Fibroblast of skin of left biceps (primary cell): ENCODE measurements at regions not wholly inside any gene's neighbourhood (a gene's known extent, or its start where the extent isn't known, plus 50 kb on each side); places are given as distances from the start of the nearest gene placed in this dataset.

Experiments
- DNase-seq, 2 experiments: peaks; one replicate each; pipeline ENCODE4 v3.0.0-alpha.2; 2013; ENCODE audit warnings: low read depth in 2 of 2

DNA sequence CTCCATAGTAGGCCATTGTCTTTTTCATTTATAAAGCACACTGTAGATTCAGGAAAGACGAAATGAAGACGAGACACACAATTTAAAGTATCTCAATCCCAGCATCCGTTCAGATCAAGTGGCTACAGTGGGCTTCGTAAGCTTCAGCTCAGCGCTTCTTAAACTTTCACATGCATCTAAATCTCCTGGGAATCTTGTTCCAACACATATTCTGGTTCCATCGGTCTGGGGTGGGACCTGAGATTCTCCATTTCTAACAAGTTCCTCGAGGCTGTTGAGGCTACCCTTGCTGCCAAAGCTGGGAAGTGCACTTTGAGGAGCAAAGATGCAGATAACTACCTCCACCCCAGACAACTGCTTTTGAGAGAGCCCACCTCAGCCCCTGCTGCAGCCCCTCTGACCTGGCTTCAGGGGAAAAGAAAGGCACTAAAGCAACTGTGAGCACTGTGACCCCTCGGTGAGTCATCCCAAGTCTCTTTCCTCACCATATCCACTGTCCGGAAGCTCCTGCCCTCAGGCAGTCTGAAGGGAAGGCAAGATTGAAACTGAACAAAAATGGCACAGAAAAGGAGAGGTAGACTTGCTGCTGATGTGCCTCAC is 201.1 kb upstream of the FBXO11 start:
- no peak for DNase-seq

DNA sequence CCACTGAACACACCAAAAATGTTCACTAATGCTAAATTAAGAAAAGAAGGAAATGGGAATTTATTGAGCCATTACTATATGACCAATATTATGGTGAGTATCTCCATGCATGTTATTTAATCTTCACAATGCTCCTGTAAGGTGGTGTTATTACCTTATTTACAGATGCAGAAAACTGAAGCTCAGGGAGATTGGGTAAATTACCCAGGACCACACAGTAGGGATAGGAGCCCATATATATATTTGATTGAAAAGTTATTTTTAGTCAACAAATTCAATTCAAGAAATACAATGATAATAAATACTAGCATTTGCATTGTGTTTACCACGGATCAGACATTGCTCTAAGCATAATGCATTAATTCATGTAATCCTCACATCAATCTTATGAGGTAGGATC is 202.2 kb upstream of the FBXO11 start:
- no peak for DNase-seq

GRCh38 chr2:48109491-48110204 is 203.3 kb upstream of the FBXO11 start:
- no peak for DNase-seq

- no peak for DNase-seq
These were observed 204.0 kb upstream of the FOXN2 start for GRCh38 chr2:48110492-48110891.

GRCh38 chr2:48112911-48113680 is 201.4 kb upstream of the FOXN2 start:
- no peak for DNase-seq

GRCh38 chr2:48113767-48114166 is 200.7 kb upstream of the FOXN2 start:
- no peak for DNase-seq

GRCh38 chr2:48114256-48114655 is 200.2 kb upstream of the FOXN2 start:
- DNase-seq: no peak

GRCh38 chr2:48116497-48116896 is 198.0 kb upstream of the FOXN2 start:
- no peak for DNase-seq

- no peak for DNase-seq
These were observed 195.6 kb upstream of the FOXN2 start for GRCh38 chr2:48118895-48119294.

- DNase-seq: no peak
These were observed 194.4 kb upstream of the FOXN2 start for GRCh38 chr2:48120112-48120511.

- DNase-seq: no peak
These were observed 193.7 kb upstream of the FOXN2 start for GRCh38 chr2:48120759-48121242.

DNA sequence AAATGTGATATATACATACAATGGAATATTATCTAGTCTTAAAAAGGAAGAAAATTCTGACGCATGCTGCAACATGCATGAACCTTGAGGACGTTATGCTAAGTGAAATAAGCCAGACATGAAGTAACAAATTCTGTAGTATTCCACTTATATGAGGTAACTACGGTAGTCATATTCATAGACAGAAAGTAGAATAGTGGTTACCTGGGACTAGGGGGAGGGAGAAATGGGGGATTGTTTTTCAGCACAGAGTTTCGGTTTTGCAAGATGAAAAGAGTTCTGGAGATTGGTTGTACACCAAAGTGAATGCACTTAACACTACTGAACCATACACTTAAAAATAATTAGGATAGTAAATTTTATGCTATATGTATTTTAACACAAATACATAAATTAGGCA is 192.3 kb upstream of the FOXN2 start:
- DNase-seq: no peak

DNA sequence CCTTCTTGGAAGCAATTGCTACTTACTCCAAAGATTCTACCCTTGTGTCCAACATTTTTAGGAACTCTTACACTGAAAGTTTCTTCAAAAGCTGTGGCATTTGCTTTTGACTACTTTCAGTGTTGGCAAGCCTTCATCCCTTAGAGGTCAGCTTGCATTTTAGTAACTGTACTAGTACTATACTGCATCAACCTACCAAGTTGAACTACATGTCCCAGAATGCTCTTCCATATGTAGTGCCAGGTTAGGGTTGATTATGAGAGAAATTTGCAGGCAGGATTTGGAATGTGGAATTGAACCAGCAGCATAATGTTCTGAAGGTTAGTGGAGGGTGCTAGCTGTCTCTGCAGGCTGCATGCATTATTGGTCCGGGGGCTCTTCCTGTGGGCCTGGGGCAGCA is 189.9 kb upstream of the FOXN2 start:
- no peak for DNase-seq

- DNase-seq: peak in 1 of 2 experiments; percentile 49
These were observed 188.3 kb upstream of the FOXN2 start for GRCh38 chr2:48126162-48126561.

DNA sequence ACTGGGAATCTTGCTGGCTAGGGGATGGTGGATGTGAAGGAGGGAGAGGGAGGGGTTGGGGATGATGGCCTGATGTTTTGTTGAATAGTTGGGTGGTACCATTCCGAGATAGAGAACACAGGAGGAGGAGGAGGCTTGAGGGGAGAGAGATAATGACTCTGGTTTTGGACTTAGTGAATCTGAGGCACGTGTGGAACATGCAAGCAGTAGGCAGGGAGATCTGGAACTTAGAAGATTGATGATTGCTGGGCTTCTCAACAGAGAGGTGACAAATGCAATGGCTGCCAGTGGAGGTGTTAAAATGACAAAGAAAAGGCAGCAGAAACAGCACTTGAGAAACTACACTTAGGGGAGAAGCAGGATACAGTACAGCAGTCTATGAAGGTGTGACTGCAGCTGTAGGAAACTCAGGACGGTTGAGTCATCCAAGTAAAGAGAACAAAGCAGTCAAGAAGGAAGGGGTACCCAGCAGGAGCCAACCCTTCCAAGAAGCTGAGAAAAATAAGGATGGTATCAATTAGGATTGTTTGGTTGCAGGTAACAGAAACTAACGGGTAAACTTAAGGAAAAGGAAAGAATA is 186.8 kb upstream of the FOXN2 start:
- no peak for DNase-seq

- DNase-seq: no peak
These were observed 185.1 kb upstream of the FOXN2 start for GRCh38 chr2:48129293-48129950.

DNA sequence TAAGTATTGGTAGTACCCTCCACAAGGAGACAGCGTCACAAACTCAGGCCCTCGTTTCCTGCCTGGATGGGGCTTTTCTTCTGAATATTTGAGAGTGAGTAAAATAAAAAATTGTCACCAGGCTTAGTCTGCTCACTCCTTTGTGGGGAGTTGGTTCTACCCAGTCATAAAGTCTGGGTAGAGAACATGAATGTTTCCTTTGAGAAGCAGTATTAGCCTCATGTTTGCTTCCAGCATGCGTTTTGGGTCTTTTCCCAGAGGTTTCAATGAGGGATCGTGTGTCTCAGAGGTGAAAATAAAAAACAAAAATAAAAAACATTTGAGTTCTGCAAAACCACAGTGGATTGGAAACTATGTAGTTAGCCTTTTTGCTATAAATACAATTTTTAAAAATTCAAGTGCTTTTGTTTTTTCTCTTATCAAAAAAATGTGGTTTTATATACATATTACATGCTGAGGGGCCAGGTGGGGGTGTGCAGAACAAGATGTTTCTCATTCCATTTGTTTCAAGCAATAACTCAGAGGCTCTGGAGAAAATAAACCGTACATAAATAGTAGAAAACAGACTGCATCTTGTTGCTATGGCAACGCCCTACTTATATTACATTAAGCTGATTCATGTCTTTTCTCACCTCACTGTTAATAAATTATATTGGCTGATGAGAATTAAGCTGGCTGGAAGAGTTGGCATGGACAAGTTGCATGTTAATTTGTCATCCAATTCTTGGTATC is 182.8 kb upstream of the FOXN2 start:
- peak in 1 of 2 experiments; percentile 64 for DNase-seq

- DNase-seq: no peak
These were observed 182.2 kb upstream of the FOXN2 start for GRCh38 chr2:48132271-48132625.

DNA sequence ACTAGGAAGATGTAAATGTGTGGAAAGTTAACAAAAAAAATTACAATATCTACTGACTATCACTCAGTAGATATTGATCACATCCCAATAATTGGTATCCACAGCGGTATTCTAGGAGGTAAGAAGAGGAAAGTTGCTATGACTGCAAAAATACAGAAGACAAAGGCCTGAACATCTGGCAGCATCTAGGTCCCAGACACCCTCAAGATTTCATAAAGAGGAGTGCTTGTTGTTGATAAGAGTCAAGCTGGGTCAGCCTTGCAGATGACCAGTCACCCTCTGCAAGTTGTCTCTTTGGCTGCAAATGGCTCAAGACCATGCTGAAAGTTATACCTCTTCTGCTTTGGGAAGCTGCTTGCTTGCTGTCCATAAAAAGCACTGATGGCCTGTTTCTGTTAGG is 179.8 kb upstream of the FOXN2 start:
- no peak for DNase-seq

- no peak for DNase-seq
These were observed 178.7 kb upstream of the FOXN2 start for GRCh38 chr2:48135797-48136196.

- no peak for DNase-seq
These were observed 176.7 kb upstream of the FOXN2 start for GRCh38 chr2:48137829-48138228.
